ENCODE measurements at regions not wholly inside any gene's neighbourhood (a gene's known extent, or its start where the extent isn't known, plus 50 kb on each side); places are given as distances from the start of the nearest gene placed in this dataset.

DNA sequence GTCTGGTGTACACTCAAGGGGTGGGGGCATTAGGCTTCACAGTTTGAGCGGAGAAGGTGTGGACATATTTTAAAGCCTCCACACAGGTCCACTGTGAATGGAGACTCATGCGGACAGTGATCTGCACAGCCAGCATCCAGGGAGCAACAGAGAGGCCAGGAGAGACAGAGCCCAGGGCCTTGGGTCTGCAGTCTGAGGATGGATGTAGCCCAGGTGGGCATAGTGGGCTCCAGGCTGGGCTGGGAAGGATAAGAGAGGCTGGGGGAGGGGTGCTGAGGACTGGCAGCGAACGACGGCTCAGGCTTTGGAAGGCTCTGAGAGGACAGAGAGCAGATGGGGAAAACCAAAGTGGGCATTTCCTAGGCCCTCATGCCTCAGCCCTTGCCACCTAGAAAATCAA lies 128.8 kb downstream of the PAPOLA start:
- DNase-seq (no peak), ATAC-seq (no peak)
- H3K36me3 ChIP-seq, result no peaks in the 10 kb centered on the region
- intact Hi-C loops (cut with DNase I), result no loop called here
- H3K27me3 ChIP-seq, result peaks cover 0 to 10% (median 0%) of the 10 kb centered on the region in 9 donors
- H3K27ac ChIP-seq, result no peak overlapping the region
- H3K9me3 ChIP-seq, result peaks cover 0 to 6% (median 0%) of the 10 kb centered on the region in 12 donors
- TF ChIP-seq POLR2A (IDR thresholded peaks at IDR 0.05), result no peak
- no peak for TF ChIP-seq CTCF (IDR thresholded peaks at IDR 0.05)
- H3K4me3 ChIP-seq, result no peak overlapping the region
- no peaks in the 10 kb centered on the region for H3K4me1 ChIP-seq
- WGBS, 4 donors, result 75 to 89% (median 82%) methylated on average over 5 of the region's 5 CpGs

DNA sequence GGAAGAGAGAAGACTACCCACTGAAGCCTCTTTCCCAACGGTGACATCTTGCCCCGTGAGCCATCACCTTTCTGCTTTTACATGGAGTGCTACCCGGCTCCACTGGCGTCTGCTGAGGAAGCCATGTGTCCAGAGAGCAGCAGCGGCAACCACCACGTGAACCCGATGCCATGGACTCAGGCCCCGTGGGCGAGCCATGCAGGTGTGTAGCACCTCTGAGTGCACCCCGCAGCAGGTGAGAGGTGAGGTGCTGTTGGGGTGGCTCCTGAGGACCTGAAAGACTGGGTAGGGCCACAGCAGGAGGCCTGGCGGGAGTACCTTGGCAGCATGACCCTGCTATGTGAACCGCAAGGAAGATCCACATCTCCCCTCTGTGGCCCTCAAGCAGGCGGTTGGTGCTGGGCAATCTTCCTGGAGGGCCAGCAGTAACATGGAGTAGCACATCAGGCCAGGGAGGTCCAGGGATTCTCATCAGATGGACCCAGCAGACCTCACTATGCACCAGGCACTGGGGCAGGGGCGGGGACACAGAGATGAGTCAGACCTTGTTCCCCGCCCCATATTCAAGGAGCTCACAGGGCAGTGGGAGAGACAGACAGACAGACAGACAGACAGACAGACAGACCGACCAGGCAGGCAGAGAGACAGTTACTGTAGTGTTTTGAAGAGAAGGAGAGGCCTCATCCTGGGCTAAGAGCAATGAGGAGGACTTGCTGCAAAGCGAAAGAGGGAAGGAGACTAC lies 129.6 kb downstream of the PAPOLA start:
- DNase-seq, result no peak
- intact Hi-C loops (cut with DNase I), result no loop called here
- peaks cover 0 to 6% (median 0%) of the 10 kb centered on the region in 12 donors for H3K9me3 ChIP-seq
- no peak for ATAC-seq
- H3K36me3 ChIP-seq, result no peaks in the 10 kb centered on the region
- H3K4me3 ChIP-seq, result no peak overlapping the region
- peaks cover 0 to 6% (median 0%) of the 10 kb centered on the region in 9 donors for H3K27me3 ChIP-seq
- TF ChIP-seq CTCF (IDR thresholded peaks at IDR 0.05) (no peak), POLR2A (IDR thresholded peaks at IDR 0.05) (no peak)
- WGBS, 4 donors, result 72 to 86% (median 79%) methylated on average over 13 to 17 of the region's 17 CpGs
- no peak overlapping the region for H3K27ac ChIP-seq
- H3K4me1 ChIP-seq, result no peaks in the 10 kb centered on the region

- DNase-seq (no peak), ATAC-seq (no peak)
- intact Hi-C loops (cut with DNase I), result no loop called here
- no peaks in the 10 kb centered on the region for H3K4me1 ChIP-seq
- H3K27me3 ChIP-seq, result peaks cover 0 to 4% (median 0%) of the 10 kb centered on the region in 9 donors
- no peak for TF ChIP-seq POLR2A (IDR thresholded peaks at IDR 0.05)
- TF ChIP-seq CTCF (IDR thresholded peaks at IDR 0.05), result no peak
- H3K36me3 ChIP-seq, result no peaks in the 10 kb centered on the region
- WGBS, 4 donors, result 74 to 78% (median 75%) methylated on average over 8 of the region's 8 CpGs
- H3K4me3 ChIP-seq, result no peak overlapping the region
- H3K27ac ChIP-seq, result no peak overlapping the region
- H3K9me3 ChIP-seq, result peaks cover 0 to 6% (median 0%) of the 10 kb centered on the region in 12 donors
Measured at GRCh38 chr14:96632363-96632758, 130.2 kb downstream of the PAPOLA start.

- H3K27ac ChIP-seq, result no peak overlapping the region
- DNase-seq (no peak), ATAC-seq (no peak)
- WGBS, 4 donors, result 38 to 86% (median 60%) methylated on average over 2 of the region's 2 CpGs
- H3K9me3 ChIP-seq, result peaks cover 0 to 6% (median 0%) of the 10 kb centered on the region in 12 donors
- H3K36me3 ChIP-seq, result no peaks in the 10 kb centered on the region
- TF ChIP-seq POLR2A (IDR thresholded peaks at IDR 0.05) (no peak), CTCF (IDR thresholded peaks at IDR 0.05) (no peak)
- no peak overlapping the region for H3K4me3 ChIP-seq
- no peaks in the 10 kb centered on the region for H3K4me1 ChIP-seq
- H3K27me3 ChIP-seq, result no peaks in the 10 kb centered on the region
- intact Hi-C loops (cut with DNase I), result no loop called here
Measured at GRCh38 chr14:96633096-96633495, 130.9 kb downstream of the PAPOLA start.
